ENCODE measurements at regions not wholly inside any gene's neighbourhood (a gene's known extent, or its start where the extent isn't known, plus 50 kb on each side); places are given as distances from the start of the nearest gene placed in this dataset.

DNA sequence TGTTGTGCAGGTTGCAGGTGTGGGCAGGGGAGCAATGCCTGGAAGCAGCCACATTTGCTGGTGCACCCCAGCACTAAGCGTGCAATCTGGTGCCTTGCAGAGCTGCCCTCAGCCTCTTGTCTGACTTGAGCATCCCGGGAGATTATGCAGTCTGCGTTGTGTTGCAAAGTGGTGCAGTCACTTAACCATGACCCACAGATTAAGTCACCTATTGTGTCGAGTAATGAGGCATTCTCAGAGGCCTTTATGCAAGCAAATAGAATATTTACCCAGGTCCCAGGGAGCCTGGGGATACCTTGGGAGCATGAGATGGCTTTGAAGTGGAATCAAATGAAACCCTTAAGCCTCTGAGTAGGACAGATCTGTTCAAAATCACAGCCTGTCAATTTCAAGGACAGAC lies 529.0 kb downstream of the TYW1 start:
- Histone ChIP-seq H3K27ac (ENCODE audit: insufficient read depth, low read length, poor library complexity, severe bottlenecking) (no peak overlapping the region), H3K27me3 (replicated peaks; ENCODE audit: control insufficient read depth, insufficient read depth, low read length, poor library complexity, severe bottlenecking) (no peaks in the 10 kb centered on the region), H3K4me1 (ENCODE audit: control insufficient read depth, insufficient read depth, low read length, poor library complexity, severe bottlenecking) (no peaks in the 10 kb centered on the region), H3K36me3 (ENCODE audit: control insufficient read depth, insufficient read depth, low read length) (no peaks in the 10 kb centered on the region), H3K4me3 (ENCODE audit: insufficient read depth, low read depth, low read length, poor library complexity, severe bottlenecking) (no peak overlapping the region), H3K9me3 (ENCODE audit: control insufficient read depth, low read length) (no peaks in the 10 kb centered on the region)
- DNase-seq, result no peak

DNA sequence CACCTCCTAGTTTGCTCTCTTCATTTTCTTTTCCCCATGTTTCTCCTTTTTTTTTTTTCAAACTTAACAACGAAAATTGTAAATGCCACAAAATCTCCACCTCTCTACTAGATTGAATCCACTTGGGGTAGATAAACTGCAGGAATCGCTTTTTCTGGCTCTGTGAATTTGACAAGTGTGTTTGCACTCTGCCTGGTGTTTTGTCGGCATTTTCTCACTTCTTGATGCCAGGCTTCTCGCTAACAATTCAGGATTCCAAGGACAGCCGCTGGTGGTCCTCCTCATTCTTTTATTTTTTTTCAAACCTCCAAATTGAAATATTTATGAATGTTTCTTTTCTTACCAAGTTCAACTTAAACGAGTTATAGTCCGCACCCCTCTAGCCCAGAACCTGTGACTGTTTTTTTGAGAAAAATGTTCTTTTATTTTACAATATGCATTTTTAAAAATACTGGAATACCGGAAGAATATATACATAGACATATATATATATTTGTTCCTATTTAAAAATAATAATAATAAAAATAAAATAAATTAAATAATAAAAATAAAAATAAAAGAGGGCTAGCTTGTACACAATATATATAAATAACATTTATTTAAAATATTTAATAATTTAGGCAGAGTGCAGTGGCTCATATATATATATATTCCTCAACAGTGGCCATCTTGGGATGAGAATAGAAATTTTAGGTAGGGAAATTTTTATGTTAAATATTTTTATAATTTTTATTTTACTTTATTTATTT lies 538.8 kb downstream of the TYW1 start:
- Histone ChIP-seq H3K4me3 (ENCODE audit: insufficient read depth, low read depth, low read length, poor library complexity, severe bottlenecking) (no peak overlapping the region), H3K4me1 (ENCODE audit: control insufficient read depth, insufficient read depth, low read length, poor library complexity, severe bottlenecking) (no peaks in the 10 kb centered on the region), H3K36me3 (ENCODE audit: control insufficient read depth, insufficient read depth, low read length) (no peaks in the 10 kb centered on the region), H3K27ac (ENCODE audit: insufficient read depth, low read length, poor library complexity, severe bottlenecking) (no peak overlapping the region), H3K27me3 (replicated peaks; ENCODE audit: control insufficient read depth, insufficient read depth, low read length, poor library complexity, severe bottlenecking) (no peaks in the 10 kb centered on the region), H3K9me3 (ENCODE audit: control insufficient read depth, low read length) (no peaks in the 10 kb centered on the region)
- DNase-seq, result no peak

DNA sequence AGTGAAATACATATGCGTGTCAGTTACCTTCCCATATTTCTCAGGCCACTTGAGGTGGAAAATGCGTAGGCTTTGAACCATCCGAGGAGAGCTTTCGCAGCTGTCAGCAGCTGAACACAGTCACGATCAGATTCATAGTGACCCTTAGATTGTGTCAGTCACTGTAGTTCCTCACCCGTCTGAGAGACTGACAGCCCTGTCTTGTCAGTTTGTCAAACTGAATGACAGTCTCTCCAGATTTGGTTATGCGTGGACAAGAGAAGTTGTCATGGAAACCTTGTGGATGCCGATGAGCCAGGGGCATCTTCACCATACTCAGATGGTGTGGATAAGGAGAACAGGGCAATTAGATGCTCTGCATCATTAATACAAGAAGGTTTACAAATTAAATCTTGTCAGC lies 546.3 kb downstream of the TYW1 start:
- Histone ChIP-seq H3K27ac (ENCODE audit: insufficient read depth, low read length, poor library complexity, severe bottlenecking) (no peak overlapping the region), H3K27me3 (replicated peaks; ENCODE audit: control insufficient read depth, insufficient read depth, low read length, poor library complexity, severe bottlenecking) (no peaks in the 10 kb centered on the region), H3K4me1 (ENCODE audit: control insufficient read depth, insufficient read depth, low read length, poor library complexity, severe bottlenecking) (no peaks in the 10 kb centered on the region), H3K36me3 (ENCODE audit: control insufficient read depth, insufficient read depth, low read length) (no peaks in the 10 kb centered on the region), H3K9me3 (ENCODE audit: control insufficient read depth, low read length) (no peaks in the 10 kb centered on the region), H3K4me3 (ENCODE audit: insufficient read depth, low read depth, low read length, poor library complexity, severe bottlenecking) (no peak overlapping the region)
- DNase-seq, result no peak

DNA sequence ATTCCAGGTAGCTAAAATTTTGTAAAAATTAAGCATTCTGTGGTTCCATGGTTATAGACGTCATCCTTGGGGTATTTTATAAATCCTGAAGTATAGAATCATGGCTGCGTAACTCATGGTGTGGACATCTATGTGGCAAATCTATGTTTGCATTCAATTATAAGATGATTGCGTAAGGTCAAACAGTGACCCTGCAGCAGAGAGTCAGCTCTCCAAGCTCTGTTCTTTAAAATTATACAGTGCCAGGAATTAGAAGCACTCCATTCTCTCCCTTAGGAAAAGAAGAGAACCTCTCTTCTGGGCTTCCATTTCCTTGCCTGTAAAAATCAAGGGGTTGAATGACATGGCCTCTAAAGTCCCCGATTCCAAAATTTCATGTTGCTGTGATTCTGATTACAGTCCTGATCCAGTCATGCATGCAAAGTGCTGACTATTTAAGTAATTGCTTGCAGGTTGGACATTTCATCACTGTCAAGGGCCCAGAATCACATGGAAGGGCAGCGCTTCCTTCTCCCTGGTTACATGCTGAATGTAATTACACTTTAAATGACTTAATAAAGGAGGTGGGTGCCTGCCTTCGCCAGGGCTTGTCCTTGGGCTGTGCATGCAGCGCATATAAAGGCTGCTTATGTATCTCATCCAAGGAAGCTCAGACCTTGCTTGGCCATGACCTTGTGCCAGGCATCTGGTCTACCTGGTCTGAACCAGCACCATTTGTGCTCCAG lies 550.7 kb downstream of the TYW1 start:
- Histone ChIP-seq H3K36me3 (ENCODE audit: control insufficient read depth, insufficient read depth, low read length) (no peaks in the 10 kb centered on the region), H3K27ac (ENCODE audit: insufficient read depth, low read length, poor library complexity, severe bottlenecking) (no peak overlapping the region), H3K9me3 (ENCODE audit: control insufficient read depth, low read length) (no peaks in the 10 kb centered on the region), H3K4me3 (ENCODE audit: insufficient read depth, low read depth, low read length, poor library complexity, severe bottlenecking) (no peak overlapping the region), H3K4me1 (ENCODE audit: control insufficient read depth, insufficient read depth, low read length, poor library complexity, severe bottlenecking) (no peaks in the 10 kb centered on the region), H3K27me3 (replicated peaks; ENCODE audit: control insufficient read depth, insufficient read depth, low read length, poor library complexity, severe bottlenecking) (no peaks in the 10 kb centered on the region)
- no peak for DNase-seq

DNA sequence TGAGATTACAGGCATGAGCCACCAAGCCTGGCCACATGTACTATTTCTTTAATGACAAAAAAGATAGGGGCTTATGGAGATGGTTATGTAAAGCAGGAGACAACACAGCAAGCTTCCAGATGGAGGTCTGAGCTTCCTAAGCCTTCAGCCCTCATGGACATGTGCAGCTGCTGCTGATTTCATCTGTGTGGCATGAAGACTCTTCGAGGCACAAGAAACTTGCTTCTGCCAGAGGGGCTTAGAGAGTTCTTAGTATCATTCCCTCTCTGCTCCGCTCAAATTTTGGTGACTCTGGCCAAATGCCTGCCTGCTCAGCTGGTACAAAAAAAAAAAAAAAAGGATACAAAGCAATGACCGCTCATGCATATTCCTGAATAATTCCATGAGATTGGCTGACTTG lies 552.5 kb downstream of the TYW1 start:
- no peak overlapping the region for H3K4me3 ChIP-seq (ENCODE audit: insufficient read depth, low read depth, low read length, poor library complexity, severe bottlenecking)
- no peaks in the 10 kb centered on the region for H3K27me3 ChIP-seq (replicated peaks; ENCODE audit: control insufficient read depth, insufficient read depth, low read length, poor library complexity, severe bottlenecking)
- H3K9me3 ChIP-seq (ENCODE audit: control insufficient read depth, low read length), result no peaks in the 10 kb centered on the region
- no peak overlapping the region for H3K27ac ChIP-seq (ENCODE audit: insufficient read depth, low read length, poor library complexity, severe bottlenecking)
- DNase-seq, result no peak
- no peaks in the 10 kb centered on the region for H3K4me1 ChIP-seq (ENCODE audit: control insufficient read depth, insufficient read depth, low read length, poor library complexity, severe bottlenecking)
- H3K36me3 ChIP-seq (ENCODE audit: control insufficient read depth, insufficient read depth, low read length), result no peaks in the 10 kb centered on the region

DNA sequence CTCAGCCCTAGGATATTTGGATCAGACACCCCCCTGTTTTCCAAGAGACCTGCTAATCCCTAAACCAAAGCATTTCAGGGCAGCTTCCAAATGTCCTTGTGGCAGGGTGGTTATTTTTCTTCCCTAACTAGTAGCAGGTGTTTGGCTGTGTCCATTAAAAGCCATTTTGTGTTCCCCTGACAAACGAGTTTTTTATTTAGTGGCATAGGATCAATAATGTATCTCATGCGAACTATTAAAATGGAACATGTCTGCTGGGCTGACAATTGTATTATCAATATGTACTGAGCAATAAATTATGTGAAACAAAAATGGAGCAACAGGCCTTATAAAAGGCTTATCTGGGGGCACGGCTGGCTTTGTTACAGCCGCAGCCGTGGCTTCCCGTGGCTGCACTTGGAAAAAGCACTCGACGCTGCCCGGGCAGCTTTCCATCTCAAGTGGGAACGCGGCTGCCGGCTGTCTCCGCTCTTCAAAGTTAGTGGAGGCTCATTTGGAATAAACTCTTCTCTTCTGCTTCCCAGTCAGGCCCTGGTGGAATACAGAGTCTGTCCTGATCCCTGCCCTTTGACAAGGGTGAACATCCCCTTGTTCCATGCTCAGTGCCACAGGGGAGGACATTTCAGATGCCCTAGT lies 554.3 kb downstream of the TYW1 start:
- Histone ChIP-seq H3K27ac (ENCODE audit: insufficient read depth, low read length, poor library complexity, severe bottlenecking) (no peak overlapping the region), H3K9me3 (ENCODE audit: control insufficient read depth, low read length) (no peaks in the 10 kb centered on the region), H3K36me3 (ENCODE audit: control insufficient read depth, insufficient read depth, low read length) (no peaks in the 10 kb centered on the region), H3K4me1 (ENCODE audit: control insufficient read depth, insufficient read depth, low read length, poor library complexity, severe bottlenecking) (no peaks in the 10 kb centered on the region), H3K4me3 (ENCODE audit: insufficient read depth, low read depth, low read length, poor library complexity, severe bottlenecking) (no peak overlapping the region), H3K27me3 (replicated peaks; ENCODE audit: control insufficient read depth, insufficient read depth, low read length, poor library complexity, severe bottlenecking) (no peaks in the 10 kb centered on the region)
- DNase-seq, result no peak

DNA sequence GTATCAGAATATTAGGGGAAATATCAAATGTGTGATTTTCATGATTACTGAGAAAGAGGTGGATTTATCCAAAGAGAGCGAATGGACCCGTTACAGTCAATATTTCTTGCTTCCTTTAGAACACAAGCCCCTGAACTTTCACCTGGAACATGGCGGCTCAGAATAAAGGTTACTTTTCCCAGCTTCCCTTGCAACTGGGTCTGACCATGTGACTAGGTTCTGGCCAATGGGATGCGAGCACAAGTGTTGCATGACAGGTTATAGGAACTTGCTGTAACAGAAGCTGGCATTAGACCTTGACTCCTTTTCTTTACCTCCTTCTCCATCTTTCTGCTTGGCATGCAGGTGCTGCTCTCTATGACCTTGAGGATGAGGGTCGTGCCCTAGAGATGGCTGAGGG lies 556.1 kb downstream of the TYW1 start:
- no peaks in the 10 kb centered on the region for H3K4me1 ChIP-seq (ENCODE audit: control insufficient read depth, insufficient read depth, low read length, poor library complexity, severe bottlenecking)
- H3K4me3 ChIP-seq (ENCODE audit: insufficient read depth, low read depth, low read length, poor library complexity, severe bottlenecking), result no peak overlapping the region
- no peaks in the 10 kb centered on the region for H3K9me3 ChIP-seq (ENCODE audit: control insufficient read depth, low read length)
- no peak for DNase-seq
- no peaks in the 10 kb centered on the region for H3K36me3 ChIP-seq (ENCODE audit: control insufficient read depth, insufficient read depth, low read length)
- H3K27me3 ChIP-seq (replicated peaks; ENCODE audit: control insufficient read depth, insufficient read depth, low read length, poor library complexity, severe bottlenecking), result no peaks in the 10 kb centered on the region
- no peak overlapping the region for H3K27ac ChIP-seq (ENCODE audit: insufficient read depth, low read length, poor library complexity, severe bottlenecking)

DNA sequence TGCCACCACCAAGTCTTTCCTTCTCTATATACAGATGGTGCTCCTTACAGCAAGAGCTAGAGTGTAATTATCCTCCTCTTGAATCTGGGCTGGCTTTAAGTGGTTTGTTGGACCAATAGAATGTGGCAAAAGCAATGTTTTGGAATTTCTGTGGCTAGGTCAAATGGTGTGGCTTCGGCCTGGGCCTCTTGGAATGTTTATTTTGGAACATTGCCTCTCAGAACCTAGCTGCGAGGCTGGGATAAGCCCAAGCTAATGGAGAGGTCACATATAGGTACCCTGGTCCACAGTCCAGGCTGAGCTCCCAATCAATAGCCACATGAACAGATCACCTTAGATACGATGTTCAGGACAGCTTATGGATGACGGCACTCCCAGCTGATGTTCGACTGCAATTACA lies 556.7 kb downstream of the TYW1 start:
- H3K4me3 ChIP-seq (ENCODE audit: insufficient read depth, low read depth, low read length, poor library complexity, severe bottlenecking), result no peak overlapping the region
- no peak for DNase-seq
- H3K36me3 ChIP-seq (ENCODE audit: control insufficient read depth, insufficient read depth, low read length), result no peaks in the 10 kb centered on the region
- H3K27ac ChIP-seq (ENCODE audit: insufficient read depth, low read length, poor library complexity, severe bottlenecking), result no peak overlapping the region
- H3K9me3 ChIP-seq (ENCODE audit: control insufficient read depth, low read length), result no peaks in the 10 kb centered on the region
- H3K27me3 ChIP-seq (replicated peaks; ENCODE audit: control insufficient read depth, insufficient read depth, low read length, poor library complexity, severe bottlenecking), result no peaks in the 10 kb centered on the region
- no peaks in the 10 kb centered on the region for H3K4me1 ChIP-seq (ENCODE audit: control insufficient read depth, insufficient read depth, low read length, poor library complexity, severe bottlenecking)

DNA sequence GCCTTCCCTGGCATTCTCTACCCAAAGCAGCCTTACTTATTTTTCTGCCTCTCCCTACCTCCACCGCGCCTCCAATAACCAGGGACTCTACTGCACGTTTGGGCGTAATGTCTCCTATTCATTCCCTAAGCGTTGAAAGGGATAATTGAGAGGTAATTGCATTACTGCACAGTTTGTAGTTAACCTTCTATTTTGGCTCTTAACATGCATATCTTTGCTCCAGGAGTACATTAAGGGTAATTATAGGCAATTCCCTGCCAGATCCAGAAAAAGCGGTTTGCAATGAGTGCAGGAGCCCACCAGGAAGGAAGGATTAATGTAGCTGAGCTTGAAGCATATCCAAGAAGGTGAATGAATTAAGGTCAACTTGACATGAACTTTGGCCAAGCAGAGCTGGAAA lies 558.4 kb downstream of the TYW1 start:
- Histone ChIP-seq H3K4me1 (ENCODE audit: control insufficient read depth, insufficient read depth, low read length, poor library complexity, severe bottlenecking) (no peaks in the 10 kb centered on the region), H3K36me3 (ENCODE audit: control insufficient read depth, insufficient read depth, low read length) (no peaks in the 10 kb centered on the region), H3K9me3 (ENCODE audit: control insufficient read depth, low read length) (no peaks in the 10 kb centered on the region), H3K4me3 (ENCODE audit: insufficient read depth, low read depth, low read length, poor library complexity, severe bottlenecking) (no peak overlapping the region), H3K27ac (ENCODE audit: insufficient read depth, low read length, poor library complexity, severe bottlenecking) (no peak overlapping the region), H3K27me3 (replicated peaks; ENCODE audit: control insufficient read depth, insufficient read depth, low read length, poor library complexity, severe bottlenecking) (no peaks in the 10 kb centered on the region)
- DNase-seq, result no peak

DNA sequence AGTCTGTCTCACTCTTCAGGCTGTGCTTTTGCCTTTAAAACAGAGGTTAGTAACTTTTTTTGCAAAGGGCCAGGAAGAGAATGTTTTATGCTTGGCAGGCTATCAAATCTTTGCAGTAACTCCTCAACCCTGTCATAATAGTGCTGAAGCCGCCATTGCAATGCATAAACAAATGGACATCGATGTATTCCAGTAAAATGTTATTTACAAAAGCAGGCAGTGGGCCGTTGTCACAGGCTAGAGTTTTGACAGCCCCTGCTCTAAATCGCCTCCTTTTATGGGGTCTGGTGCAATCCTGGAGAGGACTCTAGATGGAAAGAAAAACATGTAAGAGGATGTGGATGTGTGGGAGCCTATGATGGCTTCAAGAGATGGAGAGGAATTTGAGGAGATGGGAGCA lies 568.3 kb downstream of the TYW1 start:
- Histone ChIP-seq H3K4me3 (ENCODE audit: insufficient read depth, low read depth, low read length, poor library complexity, severe bottlenecking) (no peak overlapping the region), H3K9me3 (ENCODE audit: control insufficient read depth, low read length) (no peaks in the 10 kb centered on the region), H3K27me3 (replicated peaks; ENCODE audit: control insufficient read depth, insufficient read depth, low read length, poor library complexity, severe bottlenecking) (no peaks in the 10 kb centered on the region), H3K27ac (ENCODE audit: insufficient read depth, low read length, poor library complexity, severe bottlenecking) (no peak overlapping the region), H3K36me3 (ENCODE audit: control insufficient read depth, insufficient read depth, low read length) (no peaks in the 10 kb centered on the region), H3K4me1 (ENCODE audit: control insufficient read depth, insufficient read depth, low read length, poor library complexity, severe bottlenecking) (no peaks in the 10 kb centered on the region)
- DNase-seq, result no peak
